GM19324 (cell line): ENCODE measurements at regions not wholly inside any gene's neighbourhood (a gene's known extent, or its start where the extent isn't known, plus 50 kb on each side); places are given as distances from the start of the nearest gene placed in this dataset.

Experiments
- ATAC-seq: cut with Tn5 transposase; IDR thresholded peaks from one replicate; pipeline ENCODE4 v1.9.1; 2021; ENCODE audit warnings: mild to moderate bottlenecking, moderate library complexity; ENCODE audit not compliant: unreplicated experiment, low FRiP score

GRCh38 chr20:58139849-58140786 lies 88.3 kb downstream of the ANKRD60 start:
- no peak for ATAC-seq

- ATAC-seq: no peak
These were observed 90.1 kb downstream of the ANKRD60 start for GRCh38 chr20:58138395-58138794.

- ATAC-seq: no peak
These were observed 90.7 kb downstream of the ANKRD60 start for GRCh38 chr20:58137651-58138265.

- no peak for ATAC-seq
These were observed 91.2 kb downstream of the ANKRD60 start for GRCh38 chr20:58137236-58137635.

- ATAC-seq: no peak
These were observed 92.3 kb downstream of the ANKRD60 start for GRCh38 chr20:58136149-58136484.

- no peak for ATAC-seq
These were observed 92.9 kb downstream of the ANKRD60 start for GRCh38 chr20:58135441-58136148.

- ATAC-seq: no peak
These were observed 95.2 kb downstream of the ANKRD60 start for GRCh38 chr20:58133020-58133808.

GRCh38 chr20:58131551-58132142 lies 96.8 kb downstream of the ANKRD60 start:
- ATAC-seq: no peak

GRCh38 chr20:58131151-58131550 lies 97.3 kb downstream of the ANKRD60 start:
- no peak for ATAC-seq

GRCh38 chr20:58130581-58130980 lies 97.9 kb downstream of the ANKRD60 start:
- ATAC-seq: no peak

- ATAC-seq: no peak
These were observed 98.3 kb downstream of the ANKRD60 start for GRCh38 chr20:58130156-58130555.

GRCh38 chr20:58129721-58130151 lies 98.7 kb downstream of the ANKRD60 start:
- no peak for ATAC-seq

GRCh38 chr20:58128635-58129625 lies 99.5 kb downstream of the ANKRD60 start:
- no peak for ATAC-seq

- ATAC-seq: no peak
These were observed 100.7 kb downstream of the ANKRD60 start for GRCh38 chr20:58127701-58128111.

- ATAC-seq: no peak
These were observed 102.7 kb downstream of the ANKRD60 start for GRCh38 chr20:58125726-58126125.

GRCh38 chr20:58117944-58118343 lies 110.5 kb downstream of the ANKRD60 start:
- ATAC-seq: no peak

GRCh38 chr20:58116505-58116904 lies 111.9 kb downstream of the ANKRD60 start:
- no peak for ATAC-seq

GRCh38 chr20:58113716-58114115 lies 114.7 kb downstream of the ANKRD60 start:
- ATAC-seq: no peak
